HK-2 (cell line): ENCODE measurements at regions not wholly inside any gene's neighbourhood (a gene's known extent, or its start where the extent isn't known, plus 50 kb on each side); places are given as distances from the start of the nearest gene placed in this dataset.

Experiments used
- DNase-seq: peaks from one replicate; pipeline ENCODE4 v3.0.0-alpha.2; 2018; ENCODE audit not compliant: unreplicated experiment

GRCh38 chr9:116080561-116080960 lies 73.0 kb upstream of the PAPPA start:
- no peak for DNase-seq

- no peak for DNase-seq
These were observed 72.0 kb upstream of the PAPPA start for GRCh38 chr9:116081435-116082115.

DNA sequence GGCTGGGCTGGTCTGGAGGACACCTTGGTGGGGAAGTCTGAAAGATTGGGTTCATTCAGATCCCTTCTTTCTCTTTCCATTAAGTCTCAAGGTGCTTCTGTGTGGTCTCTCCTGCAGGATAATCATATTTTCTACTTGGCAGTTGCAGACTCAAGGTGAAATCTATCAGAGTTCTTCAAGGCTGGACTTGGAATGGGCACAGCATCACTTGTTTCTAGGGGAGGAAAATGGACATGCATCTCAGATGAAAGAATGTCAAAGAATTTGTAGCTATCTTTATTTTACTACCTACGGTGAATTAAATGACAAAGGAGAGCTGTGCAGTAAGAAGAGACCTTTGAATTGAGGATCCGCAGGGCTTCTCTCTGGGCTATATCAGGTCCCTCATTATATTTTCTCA lies 69.8 kb upstream of the PAPPA start:
- DNase-seq: no peak

- no peak for DNase-seq
These were observed 69.1 kb upstream of the PAPPA start for GRCh38 chr9:116084497-116084896.

DNA sequence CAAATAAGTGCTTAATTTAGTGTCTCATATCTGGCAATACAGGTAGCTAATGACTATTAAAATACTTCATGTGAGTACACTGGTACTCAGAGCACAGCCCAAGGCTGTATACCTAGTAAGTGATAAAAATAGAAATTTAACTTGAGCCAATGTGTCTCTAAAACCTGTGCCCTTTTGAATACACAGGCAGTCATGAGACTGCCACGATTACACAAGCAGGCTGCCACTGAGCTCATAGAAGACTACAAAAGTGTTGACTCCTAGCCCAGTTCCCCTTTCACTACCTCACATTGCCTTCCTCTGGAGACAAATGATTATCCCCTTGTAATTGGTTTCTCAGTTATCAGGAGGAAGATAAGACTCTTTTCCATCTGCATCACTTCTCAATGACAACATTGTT lies 66.3 kb upstream of the PAPPA start:
- DNase-seq: no peak

- DNase-seq: no peak
These were observed 65.8 kb upstream of the PAPPA start for GRCh38 chr9:116087751-116088194.

- no peak for DNase-seq
These were observed 65.2 kb upstream of the PAPPA start for GRCh38 chr9:116088396-116088795.

DNA sequence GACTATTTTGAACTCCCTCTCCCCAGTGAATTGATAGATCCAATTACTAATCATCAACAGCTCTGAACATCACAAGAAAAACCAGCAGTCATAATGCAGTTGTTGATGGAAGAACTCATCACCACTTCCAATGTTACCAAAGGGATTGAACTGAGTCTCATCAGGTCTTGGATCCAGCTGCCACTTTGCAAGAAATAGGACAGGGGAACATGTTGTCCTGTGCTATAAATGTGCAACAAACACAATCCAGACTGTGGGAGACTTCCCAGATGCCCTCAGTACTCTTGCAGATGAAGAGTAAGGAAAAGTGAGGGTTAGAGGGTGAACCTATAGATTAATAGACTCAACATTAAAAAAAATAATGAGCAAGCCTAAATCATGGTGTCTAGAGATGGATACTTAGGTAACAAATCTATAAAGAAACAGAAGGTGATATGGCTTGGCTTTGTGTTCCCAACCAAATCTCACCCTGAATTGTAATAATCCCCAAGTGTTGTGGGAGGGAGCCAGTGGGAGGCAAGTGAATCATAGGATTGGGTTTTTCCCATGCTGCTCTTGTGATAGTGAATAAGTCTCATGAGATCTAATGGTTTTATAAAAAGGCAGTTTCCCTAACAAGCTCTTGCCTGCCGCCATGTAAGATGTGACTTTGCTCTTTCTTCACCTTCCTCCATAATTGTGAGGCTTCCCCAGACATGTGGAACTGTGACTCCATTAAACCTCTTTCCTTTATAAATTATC lies 63.4 kb upstream of the PAPPA start:
- DNase-seq: no peak

GRCh38 chr9:116094846-116095245 lies 58.7 kb upstream of the PAPPA start:
- DNase-seq: no peak

- DNase-seq: no peak
These were observed 58.2 kb upstream of the PAPPA start for GRCh38 chr9:116095403-116095802.

GRCh38 chr9:116096046-116096445 lies 57.5 kb upstream of the PAPPA start:
- no peak for DNase-seq

DNA sequence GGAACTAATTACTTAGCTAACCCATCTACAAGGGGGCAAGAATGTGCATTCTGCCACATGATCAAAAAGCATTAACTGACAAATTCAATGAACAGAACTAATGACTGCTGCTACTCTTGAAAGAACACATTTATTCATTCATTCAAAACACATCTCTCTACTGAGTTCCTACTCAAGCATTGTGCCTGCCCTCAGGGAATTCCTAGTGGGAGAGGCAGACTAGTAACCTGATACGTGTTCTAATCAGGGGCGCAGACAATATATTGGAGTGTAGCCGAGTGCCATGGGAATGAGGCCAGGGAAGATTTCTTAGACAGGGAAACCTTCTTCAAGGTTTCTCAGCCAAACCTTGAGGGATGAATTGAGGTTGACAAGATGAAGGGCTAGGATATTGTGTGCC lies 56.7 kb upstream of the PAPPA start:
- DNase-seq: no peak

DNA sequence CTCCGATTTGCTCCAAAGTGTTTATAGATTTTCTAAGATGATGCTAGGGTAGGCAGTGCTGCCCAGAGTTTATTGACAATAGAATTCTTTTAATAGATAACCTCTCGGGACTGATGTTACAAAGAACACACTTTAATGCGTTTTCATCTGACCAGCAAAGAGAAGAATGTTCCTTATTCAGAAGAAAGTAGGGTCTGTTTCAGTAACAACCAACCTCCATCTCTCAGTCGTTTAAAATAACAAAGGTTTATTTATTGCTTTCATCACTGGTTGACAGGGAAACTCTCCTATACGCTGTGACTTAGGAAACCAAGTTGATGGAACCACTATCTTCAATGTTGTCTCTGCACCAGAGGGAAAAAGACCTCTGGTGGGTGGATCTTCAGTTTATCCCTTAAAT lies 55.1 kb upstream of the PAPPA start:
- DNase-seq: no peak

GRCh38 chr9:116099821-116100220 lies 53.8 kb upstream of the PAPPA start:
- DNase-seq: no peak

DNA sequence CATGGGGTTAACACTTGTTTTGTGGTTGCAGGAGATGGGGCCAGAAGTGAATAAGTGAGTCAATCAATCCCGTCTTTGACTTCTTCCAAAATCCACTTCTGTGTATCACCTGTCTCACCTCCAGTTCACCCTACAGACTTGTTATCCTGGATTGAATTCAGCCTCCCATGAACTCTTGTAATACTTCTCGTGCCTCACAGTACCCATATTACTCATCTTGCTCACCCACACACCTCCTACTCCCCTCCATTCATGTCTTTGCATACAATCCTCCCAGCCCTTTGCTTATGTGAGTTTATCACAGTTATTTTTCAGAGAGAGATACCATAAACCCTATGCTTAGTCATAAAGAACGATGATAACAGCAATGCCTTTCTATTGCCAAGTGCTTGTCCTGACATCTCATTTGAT lies 52.9 kb upstream of the PAPPA start:
- no peak for DNase-seq

DNA sequence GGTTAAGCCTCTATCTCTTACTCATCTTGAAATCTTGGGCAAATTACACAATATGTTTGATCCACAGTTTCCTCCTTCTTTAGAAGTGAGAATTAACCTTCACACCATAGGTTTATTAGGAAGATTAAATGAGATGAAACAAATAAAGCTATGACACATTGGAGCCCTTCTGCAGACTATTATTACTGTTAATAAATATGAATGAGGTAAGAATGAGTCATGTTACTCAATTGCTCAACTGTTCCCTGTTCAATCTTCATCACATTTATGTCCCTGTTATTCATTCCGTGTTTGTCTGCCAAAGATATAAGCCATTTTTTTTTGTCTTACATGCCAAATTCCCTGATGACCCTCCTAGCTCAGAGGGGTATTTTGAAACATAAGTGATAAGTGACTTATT lies 52.1 kb upstream of the PAPPA start:
- DNase-seq: no peak

DNA sequence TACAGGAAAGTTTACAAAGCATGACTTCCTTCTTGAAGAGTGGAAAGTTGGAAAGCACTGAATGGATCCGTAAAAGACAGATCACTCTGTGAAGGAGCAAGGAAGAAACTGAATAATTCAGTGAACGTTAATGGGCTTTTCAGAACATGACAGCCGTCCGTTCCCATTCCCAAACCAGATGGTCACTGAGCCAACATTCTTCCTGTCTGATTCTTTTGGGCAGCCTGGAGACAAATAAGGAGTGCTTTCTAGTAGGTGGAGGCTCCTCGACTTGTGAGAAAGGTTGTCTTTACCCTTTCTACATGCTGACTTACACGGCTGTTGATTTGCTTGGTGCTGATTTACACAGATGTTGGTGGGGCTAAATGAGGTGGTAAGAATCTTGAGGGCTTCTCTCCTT lies 51.0 kb upstream of the PAPPA start:
- DNase-seq: no peak
